ENCODE measurements at regions not wholly inside any gene's neighbourhood (a gene's known extent, or its start where the extent isn't known, plus 50 kb on each side); places are given as distances from the start of the nearest gene placed in this dataset.
"Not testable (repeated sequence)": the region's sequence is repeated elsewhere in the genome, so short reads cannot be mapped to it uniquely, and the experiment has no call there.

GRCh38 chr9:42461863-42462262 is 278.4 kb downstream of the SPATA31A6 start:
- intact Hi-C loops (cut with DNase I); DNase-seq; H3K9me3 ChIP-seq; H3K27ac ChIP-seq; H3K4me3 ChIP-seq; H3K27me3 ChIP-seq; H3K36me3 ChIP-seq; H3K4me1 ChIP-seq: not testable (repeated sequence)
- 0 to 44% methylated on average over 1 of the region's 1 CpG for WGBS, 2 donors

GRCh38 chr9:42463981-42464380 is 280.5 kb downstream of the SPATA31A6 start:
- DNase-seq; H3K4me3 ChIP-seq; H3K27me3 ChIP-seq; H3K4me1 ChIP-seq; H3K36me3 ChIP-seq; H3K27ac ChIP-seq; H3K9me3 ChIP-seq; intact Hi-C loops (cut with DNase I): not testable (repeated sequence)
- 30 to 62% methylated on average over 1 to 3 of the region's 3 CpGs for WGBS, 2 donors

GRCh38 chr9:42470577-42470976 is 287.1 kb downstream of the SPATA31A6 start:
- H3K4me1 ChIP-seq; H3K9me3 ChIP-seq; H3K27ac ChIP-seq; DNase-seq; H3K4me3 ChIP-seq; intact Hi-C loops (cut with DNase I); H3K27me3 ChIP-seq; H3K36me3 ChIP-seq: not testable (repeated sequence)
- TF ChIP-seq CTCF (IDR thresholded peaks at IDR 0.05) = peak in 3 of 6 experiments; percentile 18 to 64 (median 38)
- 13 to 14% methylated on average over 3 of the region's 3 CpGs for WGBS, 2 donors

DNA sequence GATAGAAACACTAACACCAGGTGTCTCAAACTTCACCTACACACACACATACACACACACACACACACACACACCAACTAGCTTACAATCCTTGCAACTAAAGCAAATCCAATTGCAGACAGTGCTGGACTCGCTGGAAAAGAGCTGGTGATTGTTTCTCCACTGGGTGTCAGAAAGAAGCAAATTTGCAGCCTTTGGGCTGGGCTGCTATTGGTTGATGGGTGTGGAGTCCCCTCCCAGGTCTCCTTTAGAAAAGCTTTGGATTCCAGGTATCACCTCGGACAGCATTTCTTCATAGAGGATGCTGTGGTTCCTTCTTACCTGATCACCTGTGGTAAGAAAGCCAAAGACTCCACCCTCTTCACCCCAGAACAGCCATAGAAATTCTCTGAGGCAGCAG is 307.5 kb downstream of the SPATA31A6 start:
- DNase-seq; H3K27ac ChIP-seq; H3K36me3 ChIP-seq; H3K4me1 ChIP-seq; intact Hi-C loops (cut with DNase I); H3K9me3 ChIP-seq; H3K4me3 ChIP-seq; H3K27me3 ChIP-seq: not testable (repeated sequence)
- WGBS, 2 donors = no CpG with 5 or more reads among the region's 2 CpGs

GRCh38 chr9:42502620-42503264 is 319.3 kb downstream of the SPATA31A6 start:
- intact Hi-C loops (cut with DNase I); H3K27ac ChIP-seq; H3K4me1 ChIP-seq; H3K36me3 ChIP-seq; DNase-seq; H3K9me3 ChIP-seq; H3K4me3 ChIP-seq; H3K27me3 ChIP-seq: not testable (repeated sequence)
- WGBS, 2 donors = 75 to 86% methylated on average over 4 to 8 of the region's 12 CpGs

DNA sequence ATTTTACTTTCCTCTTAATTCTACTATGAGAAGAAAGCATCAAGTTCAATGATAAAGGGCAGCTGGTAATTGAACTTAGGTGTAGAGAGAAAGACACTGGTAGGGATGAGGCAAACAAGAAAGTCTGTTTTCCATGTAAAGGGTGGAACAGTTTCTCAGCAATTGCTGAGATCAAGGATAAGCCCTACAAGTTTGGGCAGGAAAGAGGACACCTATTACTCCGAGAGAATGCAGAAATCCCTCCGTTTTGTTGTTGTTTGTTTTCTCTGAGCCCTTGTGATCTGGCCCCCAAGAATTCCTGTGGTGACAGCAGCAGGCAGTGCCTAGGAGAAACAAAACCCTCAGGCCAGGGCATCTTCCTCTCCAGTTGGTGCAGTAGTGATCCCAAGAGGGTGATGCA is 324.7 kb downstream of the SPATA31A6 start:
- H3K27ac ChIP-seq; DNase-seq; H3K4me1 ChIP-seq; H3K9me3 ChIP-seq; intact Hi-C loops (cut with DNase I); H3K36me3 ChIP-seq; H3K27me3 ChIP-seq; H3K4me3 ChIP-seq: not testable (repeated sequence)
- WGBS, 2 donors = 26 to 31% methylated on average over 2 of the region's 2 CpGs

DNA sequence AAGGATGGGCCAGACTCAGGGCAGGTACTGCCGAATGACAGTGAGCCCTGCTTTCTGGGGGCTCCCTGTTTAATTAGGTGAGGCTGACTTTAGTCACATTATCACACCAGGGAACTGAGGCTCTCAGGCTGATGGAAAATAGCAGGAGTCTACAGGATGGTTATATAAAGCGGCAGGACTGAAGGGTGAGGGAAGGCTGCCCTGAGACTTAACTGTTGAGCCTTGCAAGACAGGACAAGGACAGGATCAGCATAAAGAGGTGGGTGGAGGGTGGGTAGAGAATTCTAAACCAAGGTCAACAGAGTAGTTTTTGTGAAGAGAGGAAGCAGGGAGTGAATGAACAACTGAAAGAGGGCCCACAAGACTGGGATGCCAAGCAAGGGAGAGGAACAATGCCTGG is 330.1 kb downstream of the SPATA31A6 start:
- DNase-seq; H3K9me3 ChIP-seq; H3K4me3 ChIP-seq; H3K27me3 ChIP-seq; intact Hi-C loops (cut with DNase I); H3K4me1 ChIP-seq; H3K27ac ChIP-seq; H3K36me3 ChIP-seq: not testable (repeated sequence)
- no CpG with 5 or more reads among the region's 2 CpGs for WGBS, 2 donors

DNA sequence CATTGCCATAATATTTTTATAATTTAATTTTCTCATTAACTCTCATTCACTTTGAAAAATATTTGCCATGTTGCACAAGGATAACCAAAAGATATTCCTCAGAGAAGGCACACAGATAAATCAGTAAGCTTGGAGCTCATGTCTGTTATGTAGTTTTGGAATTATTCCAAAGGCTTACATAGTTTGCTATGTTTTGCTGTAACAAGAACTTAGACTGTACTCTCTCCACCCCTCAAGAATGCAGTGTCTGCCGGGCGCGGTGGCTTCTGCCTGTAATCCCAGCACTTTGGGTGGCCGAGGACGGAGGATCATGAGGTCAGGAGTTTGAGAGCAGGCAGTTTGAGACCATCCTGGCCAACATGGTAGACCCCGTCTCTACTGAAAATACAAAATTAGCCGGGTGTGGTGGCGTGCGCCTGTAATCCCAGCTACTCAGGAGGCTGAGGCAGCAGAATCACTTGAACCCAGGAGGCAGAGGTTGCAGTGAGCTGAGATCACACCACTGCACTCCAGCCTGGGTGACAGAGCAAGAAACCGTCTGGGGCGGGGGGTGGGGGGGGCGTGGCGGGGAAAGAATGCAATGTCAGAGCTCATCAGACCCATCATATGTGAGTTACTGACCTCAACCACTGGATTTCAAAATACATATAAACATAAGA is 351.0 kb downstream of the SPATA31A6 start:
- H3K27me3 ChIP-seq; H3K4me3 ChIP-seq; intact Hi-C loops (cut with DNase I); H3K9me3 ChIP-seq; DNase-seq; H3K36me3 ChIP-seq: not testable (repeated sequence)
- Histone ChIP-seq H3K4me1 (peaks cover 0 to 11% (median 0%) of the 10 kb centered on the region in 3 donors), H3K27ac (peak overlapping the region in 2 of 4 donors; percentile 11 to 39)
- 28 to 50% methylated on average over 5 to 9 of the region's 13 CpGs for WGBS, 2 donors

DNA sequence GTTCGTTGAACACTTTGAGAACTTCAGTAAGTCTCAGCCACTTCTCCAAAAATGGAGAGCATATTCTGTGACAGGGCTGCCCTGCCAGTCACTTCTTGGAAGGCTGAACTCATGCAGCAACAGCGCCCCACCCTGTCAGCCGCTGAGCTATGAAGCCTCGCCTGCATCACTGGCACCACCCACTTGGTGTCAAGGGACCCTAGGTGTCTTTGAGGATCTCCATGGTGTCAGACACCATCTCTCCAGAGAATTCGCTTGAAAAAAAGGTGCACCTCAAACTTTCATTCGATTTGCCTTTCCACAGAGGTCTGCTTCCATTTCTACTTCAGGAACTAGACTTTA is 351.5 kb downstream of the SPATA31A6 start:
- H3K27me3 ChIP-seq; intact Hi-C loops (cut with DNase I); H3K9me3 ChIP-seq; H3K36me3 ChIP-seq; H3K27ac ChIP-seq; DNase-seq; H3K4me3 ChIP-seq: not testable (repeated sequence)
- peak in 2 of 6 experiments; percentile 4 to 14 for TF ChIP-seq CTCF (IDR thresholded peaks at IDR 0.05)
- peaks cover 0 to 11% (median 0%) of the 10 kb centered on the region in 3 donors for H3K4me1 ChIP-seq
- 50 to 62% methylated on average over 3 to 6 of the region's 6 CpGs for WGBS, 2 donors

Data from esophagus squamous epithelium (tissue), 5 donors.